Esophagus squamous epithelium (tissue), 4 donors: ENCODE measurements at regions not wholly inside any gene's neighbourhood (a gene's known extent, or its start where the extent isn't known, plus 50 kb on each side); places are given as distances from the start of the nearest gene placed in this dataset.

ENCODE experiments used
- POLR2A ChIP-seq, 4 donors: fragments of 450-650 bp; IDR thresholded peaks; one replicate each; pipeline ENCODE4 v1.6.1; 2017; ENCODE audit warnings: antibody characterized with exemption in 4 of 4, mild to moderate bottlenecking in 4 of 4, moderate library complexity in 3 of 4
- TF ChIP-seq, protein P1 (sequence below), 6 experiments: fragments of 450-650 bp in 4 of 6; fragments of 200-600 bp in 2 of 6; sonication (generic) in 2 of 6; IDR thresholded peaks; one replicate each; pipeline ENCODE4 v1.5.1; 2016 to 2019; ENCODE audit warnings: antibody characterized with exemption in 6 of 6, mild to moderate bottlenecking in 4 of 6, moderate library complexity in 4 of 6

GRCh38 chr13:75961911-75962310 lies 325.8 kb downstream of the LMO7 start:
- TF ChIP-seq POLR2A (IDR thresholded peaks at IDR 0.05) = no peak
- TF ChIP-seq, protein P1, sequence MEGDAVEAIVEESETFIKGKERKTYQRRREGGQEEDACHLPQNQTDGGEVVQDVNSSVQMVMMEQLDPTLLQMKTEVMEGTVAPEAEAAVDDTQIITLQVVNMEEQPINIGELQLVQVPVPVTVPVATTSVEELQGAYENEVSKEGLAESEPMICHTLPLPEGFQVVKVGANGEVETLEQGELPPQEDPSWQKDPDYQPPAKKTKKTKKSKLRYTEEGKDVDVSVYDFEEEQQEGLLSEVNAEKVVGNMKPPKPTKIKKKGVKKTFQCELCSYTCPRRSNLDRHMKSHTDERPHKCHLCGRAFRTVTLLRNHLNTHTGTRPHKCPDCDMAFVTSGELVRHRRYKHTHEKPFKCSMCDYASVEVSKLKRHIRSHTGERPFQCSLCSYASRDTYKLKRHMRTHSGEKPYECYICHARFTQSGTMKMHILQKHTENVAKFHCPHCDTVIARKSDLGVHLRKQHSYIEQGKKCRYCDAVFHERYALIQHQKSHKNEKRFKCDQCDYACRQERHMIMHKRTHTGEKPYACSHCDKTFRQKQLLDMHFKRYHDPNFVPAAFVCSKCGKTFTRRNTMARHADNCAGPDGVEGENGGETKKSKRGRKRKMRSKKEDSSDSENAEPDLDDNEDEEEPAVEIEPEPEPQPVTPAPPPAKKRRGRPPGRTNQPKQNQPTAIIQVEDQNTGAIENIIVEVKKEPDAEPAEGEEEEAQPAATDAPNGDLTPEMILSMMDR (IDR thresholded peaks at IDR 0.05) = no peak
